Inflammatory macrophage treated with lipopolysaccharide for 4 hours (primary cell): ENCODE measurements at regions not wholly inside any gene's neighbourhood (a gene's known extent, or its start where the extent isn't known, plus 50 kb on each side); places are given as distances from the start of the nearest gene placed in this dataset.
"Not testable (repeated sequence)": the region's sequence is repeated elsewhere in the genome, so short reads cannot be mapped to it uniquely, and the experiment has no call there.

Experiments used
- DNase-seq: peaks from one replicate; pipeline ENCODE4 v3.0.0-alpha.2; 2020

DNA sequence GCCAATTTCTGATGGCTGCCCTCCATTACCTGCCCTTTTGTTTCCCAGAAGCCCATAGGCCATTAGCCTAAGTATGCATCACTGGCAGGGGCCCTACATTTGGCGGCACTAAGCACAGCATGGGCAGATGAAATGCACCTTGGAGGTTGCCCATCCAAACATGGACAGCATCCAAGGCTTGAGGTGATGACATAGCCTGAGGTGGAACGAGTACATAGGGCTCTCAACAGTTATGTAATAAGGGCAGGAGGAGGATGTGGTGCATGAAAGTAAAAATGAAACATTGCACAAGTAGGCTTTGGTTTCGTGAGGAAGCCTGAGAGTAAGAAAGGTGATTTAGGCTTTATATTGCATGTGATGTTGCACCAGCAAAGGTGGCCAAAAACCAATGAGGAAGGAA, 148.1 kb downstream of the FAM76B start:
- peak; percentile 47 for DNase-seq

DNA sequence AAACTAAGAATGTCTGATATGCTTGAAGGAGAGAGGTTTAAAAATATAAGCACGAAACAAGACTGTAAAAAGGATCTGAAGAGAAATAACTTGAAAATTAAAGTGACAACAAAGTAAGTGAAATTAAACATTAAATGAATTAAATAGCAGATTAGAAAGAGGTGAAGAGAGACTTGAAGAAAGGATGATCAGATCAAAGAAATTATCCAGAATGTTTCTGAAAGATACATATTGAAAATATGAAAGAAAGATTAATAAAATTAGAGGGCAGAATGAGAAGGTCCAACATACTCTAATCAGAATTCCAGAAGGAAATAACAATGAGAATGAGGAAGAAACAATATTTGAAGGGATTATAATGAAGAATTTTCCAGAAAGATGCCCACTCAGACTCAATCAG, 151.1 kb downstream of the FAM76B start:
- DNase-seq: no peak

DNA sequence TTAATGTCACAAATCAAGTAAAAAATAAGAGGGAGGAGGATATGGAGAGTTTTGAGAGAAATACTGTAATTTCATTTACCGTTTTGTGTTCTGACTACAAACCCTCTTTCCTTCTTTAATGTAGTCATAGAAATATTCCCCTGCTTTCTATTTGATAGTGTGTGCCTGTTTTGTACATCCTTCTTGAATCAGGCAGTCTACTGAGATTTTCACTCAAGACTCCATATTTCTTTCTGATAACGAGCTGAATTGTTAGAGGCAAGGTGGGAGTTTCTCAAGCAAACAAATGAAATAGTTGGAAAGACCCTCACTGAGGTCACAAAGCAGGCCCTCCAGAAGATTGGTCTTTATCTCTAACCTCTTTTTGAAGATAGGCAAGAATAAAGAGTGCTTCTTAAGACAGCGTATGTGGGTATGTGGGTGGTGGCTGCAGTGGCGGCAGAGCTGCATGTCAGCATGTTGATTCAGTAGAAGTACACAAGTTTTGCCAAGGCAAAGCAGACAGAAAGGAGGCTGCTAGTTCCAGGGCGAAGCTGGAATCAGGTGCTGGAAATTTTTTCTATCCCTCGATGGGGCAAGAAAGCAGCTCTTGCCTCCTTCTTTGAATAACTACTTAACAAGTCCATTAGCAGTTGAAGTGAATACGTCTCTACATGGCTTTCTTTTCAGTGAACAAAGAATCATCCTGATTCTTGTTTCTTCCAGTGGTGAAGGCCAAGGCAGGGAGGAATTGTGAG, 164.2 kb downstream of the FAM76B start:
- DNase-seq: no peak

- no peak for DNase-seq
Measured at GRCh38 chr11:95616256-95616804, 173.3 kb downstream of the FAM76B start.

- no peak for DNase-seq
Measured at GRCh38 chr11:95611827-95612226, 177.8 kb downstream of the FAM76B start.

- DNase-seq: not testable (repeated sequence)
Measured at GRCh38 chr11:95610185-95610584, 179.4 kb downstream of the FAM76B start.

- no peak for DNase-seq
Measured at GRCh38 chr11:95608093-95608492, 181.5 kb downstream of the FAM76B start.

DNA sequence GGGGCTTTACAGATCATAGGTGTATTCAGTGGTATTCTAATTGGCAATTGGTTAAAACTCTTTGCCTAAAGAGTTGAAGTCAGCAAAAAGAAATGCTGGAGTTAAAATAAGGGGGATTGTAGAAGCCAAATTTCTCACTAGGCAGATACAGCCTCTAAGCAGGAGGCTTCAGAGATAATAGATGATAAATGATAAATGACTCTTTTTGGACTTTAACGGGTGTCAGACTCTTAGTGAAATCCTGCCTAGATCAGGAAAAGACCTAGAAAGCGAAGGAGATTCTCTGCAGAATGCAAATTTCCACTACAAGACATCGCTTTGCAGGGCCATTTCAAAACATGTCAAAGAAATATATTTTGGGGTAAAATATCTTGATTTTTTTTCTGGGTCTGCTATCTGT, 182.8 kb downstream of the FAM76B start:
- DNase-seq: no peak

DNA sequence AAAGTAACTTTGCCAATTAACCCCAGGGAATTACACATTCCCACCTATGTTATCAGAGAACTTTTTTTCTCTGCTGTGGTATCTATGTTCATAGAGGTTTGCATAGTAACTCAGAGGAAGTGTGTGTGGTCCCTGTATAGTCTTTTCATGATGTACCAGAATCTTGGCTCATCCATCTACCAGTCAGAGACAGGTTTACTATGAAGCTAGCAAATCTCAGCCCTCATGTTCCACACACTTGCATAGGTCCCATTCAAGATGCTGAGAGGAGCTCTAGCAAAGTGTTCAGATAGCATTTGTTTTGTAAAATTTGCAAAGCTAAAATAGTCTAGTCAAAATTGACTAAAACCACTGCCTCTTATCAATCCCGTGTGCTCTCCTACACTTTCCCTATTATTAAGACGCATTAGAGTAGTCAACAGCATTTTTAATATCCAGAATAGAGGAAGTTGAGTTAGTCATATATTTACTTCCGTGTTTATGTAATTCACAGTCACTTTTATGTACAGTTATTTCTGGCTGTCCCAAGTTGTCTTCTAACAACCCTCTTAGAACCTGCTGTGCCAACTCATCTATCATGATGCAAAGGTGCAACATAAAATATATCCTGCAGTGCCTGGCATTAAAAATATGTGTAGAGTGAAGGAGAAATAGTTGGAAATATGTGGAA, 184.2 kb downstream of the FAM76B start:
- peak; percentile 74 for DNase-seq

DNA sequence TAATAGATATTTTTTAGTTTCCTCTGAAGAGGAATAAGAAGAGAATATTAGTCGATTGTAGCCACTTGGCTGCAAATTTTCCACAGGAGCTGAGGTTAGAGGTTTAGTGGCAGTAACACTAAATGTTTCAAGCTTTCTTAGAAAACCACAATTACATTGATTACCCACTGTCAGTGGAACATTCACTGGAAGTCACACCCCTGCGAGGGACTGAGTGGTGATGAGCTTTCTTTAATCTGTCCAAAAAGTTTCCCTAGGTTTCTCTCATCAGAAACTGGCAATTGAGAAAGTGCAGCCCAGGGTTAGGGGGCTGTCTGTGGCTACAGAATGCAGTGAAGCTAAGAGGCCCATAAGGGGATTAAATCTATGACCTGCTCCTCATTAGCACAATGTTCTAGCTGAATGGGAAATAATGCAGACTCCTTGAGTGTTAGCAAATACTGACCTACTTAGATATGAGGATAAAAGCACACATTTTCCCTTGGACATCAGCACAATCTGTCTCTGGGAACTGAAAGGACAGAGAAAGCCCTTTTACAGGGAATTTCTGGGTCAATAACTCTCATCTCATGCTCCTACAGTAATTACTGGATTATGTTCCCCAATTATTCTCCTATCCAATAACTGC, 189.5 kb downstream of the FAM76B start:
- no peak for DNase-seq

DNA sequence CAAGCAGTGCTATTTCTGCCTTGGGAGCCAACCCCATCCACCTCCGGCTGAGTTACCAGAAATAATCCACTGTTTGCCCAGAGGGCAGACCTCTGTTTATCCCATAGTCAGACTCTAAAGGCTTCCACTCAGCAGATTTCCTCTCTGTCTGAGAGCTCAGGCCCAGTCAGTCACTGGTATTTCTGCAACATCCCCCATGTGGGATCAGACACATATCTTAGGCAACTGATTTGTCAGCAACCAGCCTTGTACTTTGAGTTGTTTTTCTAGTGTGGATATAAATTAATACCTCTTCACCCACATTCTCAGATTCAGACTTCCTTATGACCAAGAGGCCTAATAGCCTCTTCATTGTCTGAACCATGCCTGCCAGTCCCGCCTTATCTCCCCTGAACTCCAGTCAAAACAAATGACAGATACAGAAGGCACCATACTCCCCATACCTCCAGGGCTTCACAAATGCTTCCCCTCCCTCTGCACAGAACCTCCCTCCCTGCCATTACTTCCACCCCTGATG, 193.6 kb downstream of the FAM76B start:
- no peak for DNase-seq

DNA sequence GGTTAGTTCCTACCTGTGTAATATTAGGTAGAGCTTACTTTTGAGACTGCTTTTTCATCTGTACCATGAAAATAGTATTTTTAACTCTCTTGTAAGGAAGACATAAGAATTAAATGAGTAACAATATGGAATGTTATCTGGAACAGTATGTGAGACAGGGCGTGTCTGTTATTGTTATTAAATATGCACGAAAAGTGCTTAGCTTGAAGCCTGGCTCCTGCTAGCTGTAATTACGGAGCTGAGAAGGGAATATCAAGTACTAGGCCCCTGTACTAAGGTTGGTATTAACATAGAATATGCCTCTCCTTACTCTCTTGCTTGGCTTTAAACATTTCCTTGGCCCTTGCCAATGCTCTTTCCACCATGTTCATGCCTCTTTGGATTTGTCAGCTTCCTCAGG, 194.0 kb downstream of the FAM76B start:
- no peak for DNase-seq

GRCh38 chr11:95593111-95593510, 196.5 kb downstream of the FAM76B start:
- no peak for DNase-seq

DNA sequence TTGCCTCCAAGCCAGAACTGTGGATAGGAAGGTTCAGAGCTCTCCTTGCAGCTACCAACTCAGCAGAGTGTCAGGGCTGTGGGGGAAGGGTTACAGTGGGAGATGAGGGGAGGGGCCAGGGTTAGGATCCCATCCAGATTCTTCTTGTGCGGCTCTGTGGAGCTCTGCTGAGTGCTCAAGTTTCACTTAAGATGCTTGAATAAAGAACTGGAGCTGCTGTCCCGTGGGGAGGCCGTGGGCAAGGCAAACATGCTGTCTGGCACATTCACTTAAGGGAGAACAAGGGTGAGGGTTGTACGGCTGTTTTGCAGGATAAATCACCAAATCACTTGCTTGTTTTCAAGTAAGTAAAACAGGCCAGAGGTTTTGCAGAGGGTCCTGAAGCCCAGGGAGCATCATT, 197.1 kb downstream of the FAM76B start:
- no peak for DNase-seq

GRCh38 chr11:95589893-95590612, 199.5 kb downstream of the FAM76B start:
- no peak for DNase-seq

DNA sequence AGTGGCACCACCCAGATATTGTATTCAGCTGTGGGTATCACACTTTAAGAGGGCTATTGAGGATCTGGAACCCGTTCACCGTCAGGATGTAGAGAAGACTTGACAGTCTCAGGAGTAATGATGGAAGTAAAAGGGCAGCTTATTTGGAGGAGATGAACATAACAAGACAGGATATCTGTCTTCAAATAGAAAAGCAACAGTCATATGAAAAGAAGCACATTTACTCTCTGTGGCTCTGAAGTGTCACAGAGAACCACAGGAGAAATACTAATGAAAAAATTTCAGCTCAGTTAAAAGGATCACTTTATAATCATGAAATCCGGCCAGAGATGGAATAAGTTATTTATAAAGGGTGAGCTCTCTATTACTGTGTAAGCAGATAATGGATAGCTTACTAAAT, 200.8 kb downstream of the FAM76B start:
- no peak for DNase-seq

- no peak for DNase-seq
Measured at GRCh38 chr11:95586661-95587060, 202.9 kb downstream of the FAM76B start.

DNA sequence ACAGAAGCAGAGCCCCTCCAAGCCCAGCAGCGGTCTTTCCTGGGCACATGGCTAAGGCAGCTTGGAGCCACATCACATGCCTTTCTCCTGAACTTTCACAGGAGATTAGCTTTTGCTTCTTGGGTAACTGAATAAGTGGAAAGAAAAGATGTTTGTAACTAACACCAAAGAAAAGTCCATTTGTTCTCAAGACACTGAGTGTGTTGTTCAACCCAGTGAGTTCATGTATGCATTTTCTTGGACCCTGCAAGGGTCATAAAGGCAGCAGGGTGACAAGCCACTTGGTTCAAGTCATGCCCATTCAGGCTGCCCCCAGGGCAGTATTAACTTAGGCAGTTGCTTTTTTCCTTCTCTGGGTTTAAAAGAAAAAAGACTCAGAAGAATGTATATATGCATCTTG, 203.4 kb downstream of the FAM76B start:
- no peak for DNase-seq

DNA sequence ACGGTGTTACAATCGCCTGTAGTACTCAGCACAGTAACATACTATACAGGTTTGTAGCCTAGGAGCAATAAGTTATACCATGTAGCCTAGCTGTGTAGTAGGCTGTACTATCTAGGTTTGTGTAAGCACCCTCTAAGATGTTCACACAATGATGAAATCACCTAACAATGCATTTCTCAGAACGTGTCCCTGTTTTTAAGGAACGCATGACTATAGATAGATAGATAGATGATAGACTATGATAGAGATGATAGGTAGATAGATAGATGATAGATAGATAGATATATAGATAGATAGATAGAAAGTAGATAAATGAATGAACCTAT, 203.9 kb downstream of the FAM76B start:
- no peak for DNase-seq

DNA sequence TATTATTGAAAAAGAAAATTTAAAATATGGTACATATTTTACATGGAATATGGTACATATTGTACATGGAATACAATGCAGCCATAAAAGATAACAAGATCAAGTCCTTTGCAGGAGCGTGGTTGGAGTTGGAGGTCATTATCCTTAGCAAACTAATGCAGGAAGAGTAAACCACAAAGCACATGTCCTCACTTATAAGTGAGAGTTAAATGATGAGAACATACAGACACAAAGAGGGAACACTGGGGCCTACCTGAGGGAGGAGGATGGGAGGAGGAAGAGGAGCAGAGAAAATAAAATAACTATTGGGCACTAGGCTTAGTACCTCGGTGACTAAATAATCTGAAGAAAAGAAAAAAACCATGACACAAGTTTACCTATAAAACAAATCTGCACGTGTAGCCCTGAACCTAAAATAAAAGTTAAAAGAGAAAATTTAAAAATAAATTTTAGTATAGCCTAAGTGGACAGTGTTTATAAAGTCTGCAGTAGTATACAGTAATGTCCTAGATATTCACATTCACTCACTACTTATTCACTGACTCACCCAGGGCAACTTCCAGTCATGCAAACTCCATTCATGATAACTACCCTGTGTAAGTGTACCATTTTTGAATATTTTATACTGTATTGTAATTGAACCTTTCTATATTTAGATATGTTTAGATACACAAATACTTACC, 204.4 kb downstream of the FAM76B start:
- no peak for DNase-seq

- no peak for DNase-seq
Measured at GRCh38 chr11:95584589-95584988, 205.0 kb downstream of the FAM76B start.

DNA sequence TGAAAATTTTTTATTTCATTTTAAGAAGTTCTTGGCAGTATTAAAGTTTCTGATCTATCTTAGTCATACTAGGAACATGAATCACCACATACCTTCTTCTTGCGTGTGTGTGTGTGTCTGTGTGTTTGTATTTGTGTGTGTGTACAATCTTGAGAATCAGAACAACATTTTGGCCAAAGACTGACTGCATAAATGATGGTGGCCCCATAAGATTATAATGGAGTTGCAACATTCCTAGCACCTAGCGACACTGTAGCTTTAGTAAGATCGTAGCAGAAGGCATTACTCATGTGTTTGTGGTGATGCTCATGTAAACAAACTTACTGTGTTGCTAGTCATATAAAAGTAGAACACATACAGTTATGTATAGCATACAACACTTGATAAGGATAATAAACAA, 205.4 kb downstream of the FAM76B start:
- DNase-seq: no peak
